ENCODE measurements at regions not wholly inside any gene's neighbourhood (a gene's known extent, or its start where the extent isn't known, plus 50 kb on each side); places are given as distances from the start of the nearest gene placed in this dataset.
"Not testable (repeated sequence)": the region's sequence is repeated elsewhere in the genome, so short reads cannot be mapped to it uniquely, and the experiment has no call there.

DNA sequence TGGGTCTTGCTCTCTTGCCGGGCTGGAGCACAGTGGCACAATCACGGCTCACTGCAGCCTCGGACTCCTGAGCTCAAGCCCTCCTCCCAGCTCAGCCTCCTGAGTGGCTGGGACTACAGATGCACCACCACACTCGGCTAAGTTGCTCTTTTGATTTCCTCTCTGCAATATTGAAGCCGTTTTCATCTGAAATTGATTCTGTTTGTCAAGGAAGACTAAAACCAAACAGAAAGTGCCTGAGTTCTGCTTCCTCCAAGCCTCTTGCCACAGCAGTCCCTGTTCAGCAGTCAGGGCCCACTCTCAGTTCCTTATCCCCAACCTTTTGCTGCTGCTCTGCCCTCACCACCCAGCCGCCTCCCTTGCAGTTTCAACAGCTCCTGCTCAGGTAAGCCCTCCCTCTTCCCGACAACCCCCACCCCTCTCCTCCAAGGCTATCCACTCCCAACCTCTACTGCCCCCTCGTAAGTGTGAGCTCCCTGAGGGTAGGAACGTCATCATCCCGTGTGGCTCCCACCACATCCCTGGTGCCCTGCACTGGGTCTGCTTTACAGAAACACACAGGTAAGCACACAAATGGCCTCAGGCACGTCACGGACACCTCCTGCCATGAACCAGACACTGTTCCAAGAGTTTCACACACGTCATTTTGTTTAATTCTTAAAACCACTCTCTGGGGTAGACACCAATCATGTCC is 70.7 kb upstream of the TAB2 start:
- FAIRE-seq: no peak

- no peak for FAIRE-seq
These were observed 70.1 kb upstream of the TAB2 start for GRCh38 chr6:149247385-149247763.

DNA sequence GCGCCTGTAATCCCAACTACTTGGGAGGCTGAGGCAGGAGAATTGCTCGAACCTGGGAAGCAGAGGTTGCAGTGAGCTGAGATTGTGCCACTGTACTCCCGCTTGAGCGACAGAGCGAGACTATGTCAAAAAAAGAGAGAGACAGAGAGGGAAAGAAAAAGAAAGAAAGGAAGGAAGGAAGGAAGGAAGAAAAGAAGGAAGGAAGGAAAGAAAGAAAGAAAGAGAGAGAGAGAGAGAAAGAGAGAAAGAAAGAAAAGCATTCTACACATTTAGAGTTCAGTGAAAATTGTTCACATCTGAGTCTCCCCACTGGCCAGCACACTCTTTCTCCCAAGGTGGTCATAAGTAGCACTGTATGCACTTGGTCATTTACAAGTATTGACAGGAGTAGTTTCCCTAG is 69.2 kb upstream of the TAB2 start:
- FAIRE-seq: not testable (repeated sequence)

DNA sequence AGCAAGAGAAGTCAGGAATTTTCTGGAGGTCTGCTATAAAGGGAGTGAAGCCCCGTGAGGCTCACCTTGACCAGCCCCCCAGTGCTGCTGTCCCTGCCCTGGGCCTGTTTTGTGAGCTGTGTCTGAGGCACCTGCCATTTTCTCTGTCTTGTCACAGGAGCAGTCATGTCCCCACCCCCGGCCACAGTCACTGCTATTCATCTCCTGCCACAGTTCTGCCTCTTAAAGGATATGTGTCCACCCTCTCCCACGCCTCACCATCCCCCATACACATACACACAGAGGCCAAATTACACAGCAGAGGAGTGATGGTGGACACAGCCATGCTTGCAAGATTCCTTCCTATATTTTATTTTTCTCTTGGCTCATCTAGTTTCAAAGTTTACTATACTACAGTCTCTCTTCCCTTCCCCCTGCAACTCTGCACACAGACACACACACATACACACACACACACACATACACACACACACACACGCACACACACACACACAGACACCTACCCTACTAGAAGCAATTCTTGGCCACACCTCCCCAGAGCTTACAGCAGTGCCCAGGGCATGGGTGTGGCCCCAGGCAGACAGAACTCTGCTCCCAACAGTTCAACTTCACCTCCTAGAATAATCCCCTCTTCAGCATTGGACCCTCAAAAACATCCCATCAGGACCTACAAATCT is 68.7 kb upstream of the TAB2 start:
- FAIRE-seq: no peak

GRCh38 chr6:149249370-149250357 is 67.8 kb upstream of the TAB2 start:
- no peak for FAIRE-seq

DNA sequence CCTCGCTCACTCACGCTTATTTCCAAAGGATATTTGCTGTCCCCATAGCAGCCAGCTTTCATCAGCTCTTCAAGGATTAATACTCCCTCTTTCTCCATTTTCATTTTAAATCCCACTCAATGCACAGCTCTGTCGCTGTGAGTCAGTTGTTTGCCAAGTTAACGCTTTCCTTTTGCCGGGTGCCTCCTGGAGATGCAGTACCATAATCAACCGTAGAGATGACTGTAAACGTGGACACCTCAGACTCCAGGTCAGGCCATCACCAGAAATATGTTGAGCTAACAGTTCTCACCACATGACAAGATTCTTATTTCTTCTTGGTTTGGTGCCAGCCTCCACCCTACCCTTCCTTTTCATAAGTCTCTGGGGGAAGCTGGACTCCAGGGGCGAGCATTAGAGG is 66.6 kb upstream of the TAB2 start:
- FAIRE-seq: no peak

DNA sequence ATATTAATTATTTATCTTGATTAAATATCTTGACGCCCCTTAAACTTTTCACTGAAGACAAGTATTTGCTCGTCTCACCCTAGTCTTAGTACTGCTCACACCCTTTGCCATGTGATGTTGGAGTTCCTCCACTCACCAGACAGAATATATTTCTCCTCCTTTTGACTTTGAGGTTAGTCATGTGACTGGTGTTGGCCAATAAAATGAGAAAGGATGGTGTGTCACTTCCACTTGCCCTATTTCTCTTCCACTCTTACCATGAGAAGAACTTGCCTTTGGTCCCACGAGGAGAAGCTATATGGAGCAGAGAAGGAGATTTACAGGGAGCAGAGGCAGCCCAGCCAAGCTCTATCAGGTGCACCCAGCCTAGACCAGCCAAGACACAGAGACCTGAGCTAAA is 64.9 kb upstream of the TAB2 start:
- no peak for FAIRE-seq

GRCh38 chr6:149254253-149254652 is 63.3 kb upstream of the TAB2 start:
- no peak for FAIRE-seq

- no peak for FAIRE-seq
These were observed 57.8 kb upstream of the TAB2 start for GRCh38 chr6:149259753-149260152.

DNA sequence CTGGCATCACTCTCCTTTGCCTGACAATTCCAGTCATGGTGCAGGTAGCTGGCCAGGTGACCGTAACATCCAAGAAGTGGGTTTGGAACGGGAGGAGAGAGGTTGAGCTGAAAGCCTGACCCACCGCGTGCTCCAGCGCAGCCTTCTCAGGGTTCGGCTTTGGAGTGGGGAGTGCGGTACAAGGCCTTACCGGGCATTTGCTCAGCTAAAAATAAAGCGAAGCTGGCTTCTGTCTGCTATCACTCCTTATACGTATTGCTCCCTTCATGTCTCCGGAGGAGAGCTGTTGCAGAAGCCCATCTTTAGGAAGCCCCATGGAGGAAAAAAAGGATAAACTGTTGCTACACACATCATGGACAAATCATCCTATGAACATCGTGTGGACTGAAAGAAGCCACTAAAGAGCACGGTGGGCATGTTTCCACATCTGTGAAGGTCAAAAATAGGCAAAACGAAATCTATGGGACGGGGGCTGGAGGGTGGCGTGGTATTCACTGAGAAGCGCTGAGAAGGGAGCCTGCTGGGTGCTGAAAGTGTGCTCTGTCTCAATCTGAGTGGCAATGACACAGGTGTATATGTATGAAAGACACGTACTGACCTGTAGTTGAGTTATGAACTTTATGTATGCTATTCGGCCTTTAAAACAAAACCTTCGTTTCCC is 57.2 kb upstream of the TAB2 start:
- no peak for FAIRE-seq

DNA sequence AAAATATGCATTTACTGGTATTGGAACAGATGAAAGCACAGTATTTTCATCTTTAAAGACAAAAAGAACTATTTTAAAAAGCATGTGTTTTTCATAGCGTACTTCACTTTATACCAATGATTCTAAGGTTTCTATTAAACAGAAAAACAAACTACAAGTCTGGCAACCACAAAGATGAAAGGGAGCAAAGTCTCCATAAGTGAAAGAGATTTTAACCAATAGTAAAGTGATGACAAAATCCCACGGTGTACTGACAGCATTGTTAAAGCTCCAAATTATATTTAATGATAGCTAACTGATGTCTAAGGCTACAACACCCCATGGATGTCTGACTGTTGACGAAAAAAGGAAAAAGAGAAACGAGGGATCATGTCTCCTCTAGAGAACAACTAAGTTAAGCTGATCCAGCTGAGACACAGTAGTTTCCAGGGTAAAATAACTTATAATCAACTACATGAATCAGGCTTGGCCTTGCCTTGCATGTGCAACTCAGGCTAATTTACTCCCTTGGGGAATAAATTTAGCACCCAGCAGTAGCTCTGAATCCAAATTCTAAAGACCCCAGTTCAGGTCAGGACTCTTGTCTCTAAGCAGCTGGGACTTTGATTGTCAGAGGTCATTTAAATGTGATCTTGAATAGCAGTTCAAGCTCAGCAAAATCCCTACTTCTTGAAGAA is 56.0 kb upstream of the TAB2 start:
- FAIRE-seq: no peak

DNA sequence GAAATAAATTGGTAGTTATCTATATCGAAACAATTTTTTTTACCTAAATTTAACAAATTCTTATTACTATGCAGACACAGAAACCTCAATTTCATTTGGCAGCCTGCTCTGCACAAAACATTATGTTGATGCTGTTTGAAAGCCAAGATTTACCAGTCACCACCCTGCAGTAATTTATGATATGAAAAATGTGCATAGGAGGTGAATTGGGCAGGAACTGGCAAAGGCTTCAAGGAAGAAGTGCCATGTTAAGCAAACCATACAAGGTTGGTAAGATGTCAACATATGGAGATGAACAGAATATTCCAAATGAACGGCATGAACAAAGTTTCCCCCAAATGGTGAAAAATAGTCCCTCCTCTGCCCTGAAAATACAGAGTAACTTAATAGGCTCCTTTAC is 54.2 kb upstream of the TAB2 start:
- FAIRE-seq: no peak

- no peak for FAIRE-seq
These were observed 52.9 kb upstream of the TAB2 start for GRCh38 chr6:149264629-149265028.

- no peak for FAIRE-seq
These were observed 51.6 kb upstream of the TAB2 start for GRCh38 chr6:149265945-149266344.

DNA sequence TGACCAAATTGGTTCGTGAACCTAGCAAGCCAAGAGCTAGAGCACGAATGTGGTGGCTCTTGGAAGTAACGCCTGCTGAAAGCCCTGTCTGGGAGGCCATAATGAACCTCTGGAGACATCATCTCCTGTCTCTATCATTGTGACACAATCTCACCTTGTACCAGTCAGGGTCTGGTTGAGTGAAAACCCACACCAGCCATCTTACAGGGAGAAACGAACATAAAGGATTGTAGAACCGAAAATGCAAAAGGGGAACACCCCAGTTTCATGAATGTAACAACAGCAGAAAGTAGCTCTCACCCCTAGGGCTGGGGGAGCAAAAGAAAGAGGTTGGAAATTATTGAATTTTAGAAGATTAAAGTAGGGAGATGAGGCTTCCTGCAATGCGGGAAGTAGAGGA is 50.9 kb upstream of the TAB2 start:
- no peak for FAIRE-seq

DNA sequence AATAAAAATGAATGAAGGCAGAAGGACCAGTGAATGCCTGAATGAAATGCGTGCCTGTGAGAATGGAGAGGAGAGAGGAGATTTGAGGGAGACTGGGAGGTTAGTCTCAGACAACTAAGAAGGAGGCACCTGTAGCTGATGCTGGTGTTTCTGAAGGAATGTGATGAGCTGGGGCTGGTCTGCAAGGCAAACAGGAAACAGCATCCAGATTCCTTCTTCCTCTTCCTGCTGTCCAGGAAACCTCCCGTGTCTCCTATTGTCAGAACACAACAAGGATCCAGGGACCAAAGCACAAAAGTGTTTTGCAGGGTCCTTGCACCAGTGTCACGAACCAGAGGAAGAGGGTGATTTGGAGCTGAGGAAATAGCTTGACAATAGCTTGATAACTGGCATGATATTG is 50.4 kb upstream of the TAB2 start:
- FAIRE-seq: no peak

GRCh38 chr6:149267513-149268043 is 49.9 kb upstream of the TAB2 start:
- FAIRE-seq: no peak
